SU-DHL-6 (cell line): ENCODE measurements at regions not wholly inside any gene's neighbourhood (a gene's known extent, or its start where the extent isn't known, plus 50 kb on each side); places are given as distances from the start of the nearest gene placed in this dataset.

Source experiments
- CTCF ChIP-seq: fragments of 200-600 bp; sonication (generic); IDR thresholded peaks from one replicate; pipeline ENCODE4 v1.5.1; 2017; ENCODE audit warnings: antibody characterized with exemption, mild to moderate bottlenecking, low read length, moderate library complexity; ENCODE audit not compliant: insufficient read depth, poor library complexity, severe bottlenecking
- EZH2phosphoT487 ChIP-seq: fragments of 200-600 bp; sonication (generic), shearing (Covaris generic); conservative IDR thresholded peaks from 2 replicates; pipeline ENCODE4 v1.6.1; 2018; ENCODE audit warnings: mild to moderate bottlenecking, antibody characterized with exemption, low read length, moderate library complexity, mixed read lengths

DNA sequence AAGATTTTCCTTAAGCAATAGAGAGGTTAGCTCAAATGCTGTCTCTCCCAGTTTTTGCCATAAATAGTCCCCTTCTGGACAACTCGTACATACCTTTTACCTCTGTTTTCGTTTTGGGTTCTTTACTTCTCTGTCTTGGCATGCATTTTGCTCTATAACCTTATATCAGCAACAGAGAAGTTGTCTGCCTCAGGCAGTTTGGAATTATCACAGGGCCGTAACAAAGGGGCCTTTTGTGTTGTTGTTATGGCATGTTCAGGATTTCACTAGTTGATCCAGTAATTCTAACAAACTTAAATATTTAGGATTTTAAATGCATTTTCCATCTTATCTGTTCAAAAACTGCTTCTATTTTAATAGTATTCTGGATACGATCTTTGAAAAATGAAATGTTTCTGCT lies 259.8 kb downstream of the CD109 start:
- TF ChIP-seq CTCF (no peak), EZH2phosphoT487 (no peak)
